K562 (cell line): ENCODE measurements at regions not wholly inside any gene's neighbourhood (a gene's known extent, or its start where the extent isn't known, plus 50 kb on each side); places are given as distances from the start of the nearest gene placed in this dataset.

Source experiments
- ATAC-seq: fragments of 200-7000 bp; cut with Tn5 transposase; 3 replicates; pipeline ENCODE4 v1.9.1; 2020; ENCODE audit warnings: moderate library complexity
- BruUV-seq: library from RNA; stranded (reverse); fragments of 400-500 nt; replicated peaks from 2 replicates; lab custom pipeline; 2021; lab: Mats Ljungman, UMichigan
- CTCF ChIA-PET: fragments of 300-600 bp; formaldehyde crosslinking; extraction: SDS; loops from one replicate; lab custom pipeline; 2021; ENCODE audit warnings: low intra/inter-chr PET ratio; lab: Yijun Ruan, JAX
- POLR2A ChIA-PET: fragments of 300-600, 350-650 bp; sonication (Branson Sonifier 250); formaldehyde crosslinking; extraction: SDS; loops from one replicate; lab custom pipeline; 2021; ENCODE audit warnings: antibody characterized with exemption, inconsistent platforms; lab: Yijun Ruan, JAX
- DNase-seq, 4 experiments: peaks; one replicate each; pipeline versions ENCODE4 v3.0.0 to v3.0.0-alpha.2; 2011 to 2018; ENCODE audit warnings: low spot score in 3 of 4, mixed read lengths in 3 of 4; ENCODE audit errors: extremely low read depth in 1 of 4
- FAIRE-seq: peaks from 2 replicates; lab custom pipeline; 2011; peaks lifted over from hg19 to GRCh38; lab: Jason Lieb, UNC
- H2AFZ ChIP-seq: 2 replicates; pipeline ENCODE4 v1.6.0; 2011; ENCODE audit warnings: low read depth, low read length, control low read depth, inconsistent platforms
- H3K27ac ChIP-seq: fragments of 200-600 bp; 3 replicates; pipeline ENCODE4 v1.8.0; 2011; ENCODE audit warnings: low read depth, mild to moderate bottlenecking, control low read depth, inconsistent platforms, low read length, moderate library complexity, mixed read lengths; ENCODE audit errors: extremely low read depth
- H3K27me3 ChIP-seq, 2 experiments: fragments of 300-600 bp in 1 of 2; 2 replicates in 1 of 2; 3 replicates in 1 of 2; pipeline versions ENCODE4 v1.6.0 to v1.8.0; 2011; ENCODE audit warnings: inconsistent platforms in 2 of 2, low read length in 2 of 2, mild to moderate bottlenecking in 1 of 2, mixed read lengths in 1 of 2, moderate library complexity in 1 of 2; ENCODE audit not compliant: control insufficient read depth in 2 of 2, insufficient read depth in 2 of 2
- H3K36me3 ChIP-seq: fragments of 300-600 bp; 3 replicates; pipeline ENCODE4 v1.8.0; 2011; ENCODE audit warnings: mild to moderate bottlenecking, low read length, inconsistent platforms; ENCODE audit not compliant: control insufficient read depth, insufficient read depth
- H3K4me1 ChIP-seq, 2 experiments: fragments of 200-600 bp in 1 of 2; replicated peaks in 1 of 2; 2 replicates in 1 of 2; 3 replicates in 1 of 2; pipeline versions ENCODE4 v1.5.1 to v1.8.0; 2011; ENCODE audit warnings: inconsistent platforms in 2 of 2, low read length in 2 of 2, mild to moderate bottlenecking in 1 of 2, mixed read lengths in 1 of 2, moderate library complexity in 1 of 2; ENCODE audit not compliant: control insufficient read depth in 2 of 2, insufficient read depth in 2 of 2
- H3K4me2 ChIP-seq: 2 replicates; pipeline ENCODE4 v1.6.1; 2011; ENCODE audit warnings: low read length, control low read depth, inconsistent platforms, mixed read lengths; ENCODE audit not compliant: insufficient read depth
- H3K4me3 ChIP-seq: fragments of 200-600 bp; sonication (generic), shearing (Covaris generic); 2 replicates; pipeline ENCODE4 v1.5.1; 2016; ENCODE audit warnings: control low read depth, inconsistent platforms
- H3K79me2 ChIP-seq: fragments of 200-600 bp; 3 replicates; pipeline ENCODE4 v1.8.0; 2011; ENCODE audit warnings: low read length, inconsistent platforms; ENCODE audit not compliant: control insufficient read depth, insufficient read depth
- H3K9ac ChIP-seq, 2 experiments: 2 replicates each; pipeline versions ENCODE4 v1.6.0 to v1.6.1; 2011; ENCODE audit warnings: low read depth in 2 of 2, low read length in 2 of 2, control low read depth in 1 of 2, inconsistent platforms in 1 of 2, mild to moderate bottlenecking in 1 of 2, mixed read lengths in 1 of 2; ENCODE audit not compliant: insufficient read depth in 1 of 2
- H3K9me1 ChIP-seq: one replicate; pipeline ENCODE4 v1.6.0; 2011; ENCODE audit warnings: inconsistent platforms, mild to moderate bottlenecking, low read length, moderate library complexity; ENCODE audit not compliant: control insufficient read depth, insufficient read depth
- H3K9me3 ChIP-seq: replicated peaks from 2 replicates; pipeline ENCODE4 v1.5.1; 2011; ENCODE audit warnings: low read depth, low read length, inconsistent platforms; ENCODE audit not compliant: control insufficient read depth, insufficient read depth
- H4K20me1 ChIP-seq: replicated peaks from 2 replicates; pipeline ENCODE4 v1.6.1; 2011; ENCODE audit warnings: low read length, inconsistent platforms, mixed read lengths; ENCODE audit not compliant: control insufficient read depth, insufficient read depth
- BRD4 ChIP-seq: fragments of 200-600 bp; sonication (generic); IDR thresholded peaks from 2 replicates; pipeline ENCODE4 v1.6.1; 2017; ENCODE audit warnings: inconsistent platforms
- CHD4 ChIP-seq: fragments of 200-600 bp; sonication (generic); IDR thresholded peaks from 3 replicates; pipeline ENCODE4 v1.6.1; 2012; ENCODE audit warnings: low read depth, mild to moderate bottlenecking, mixed read lengths, low read length, inconsistent platforms; ENCODE audit not compliant: insufficient read depth, insufficient replicate concordance, poor library complexity, severe bottlenecking
- FOSL1 ChIP-seq: fragments of 200-800 bp; sonication (Bioruptor generic); conservative IDR thresholded peaks from 2 replicates; pipeline ENCODE4 v1.6.1; 2016; ENCODE audit warnings: missing genetic modification characterization, missing compliant biosample characterization
- GATAD2A ChIP-seq: fragments of 450-650 bp; IDR thresholded peaks from 2 replicates; pipeline ENCODE4 v1.6.1; 2017
- LARP7 ChIP-seq: fragments of 450-650 bp; IDR thresholded peaks from 2 replicates; pipeline ENCODE4 v1.6.1; 2016
- MYBL2 ChIP-seq, 2 experiments: fragments of 450-650 bp in 1 of 2; sonication (generic) in 1 of 2; formaldehyde crosslinking in 1 of 2; IDR thresholded peaks; 2 replicates each; pipeline versions ENCODE4 v1.6.1 to v1.8.1; 2017 to 2022; ENCODE audit warnings: borderline replicate concordance in 1 of 2, inconsistent platforms in 1 of 2, low read depth in 1 of 2, mild to moderate bottlenecking in 1 of 2, missing genetic modification reagents in 1 of 2, moderate library complexity in 1 of 2
- SNRNP70 ChIP-seq: fragments of 200-400 bp; formaldehyde crosslinking; optimal IDR thresholded peaks from 2 replicates; pipeline ENCODE3; 2017; ENCODE audit warnings: low read depth, low read length
- SP2 ChIP-seq: IDR thresholded peaks from 2 replicates; pipeline ENCODE4 v1.6.1; 2011; ENCODE audit warnings: mild to moderate bottlenecking, low read depth, low read length, moderate library complexity; ENCODE audit not compliant: poor library complexity, severe bottlenecking; ENCODE audit errors: extremely low read depth
- TAF7 ChIP-seq: fragments of 450-650 bp; IDR thresholded peaks from 2 replicates; pipeline ENCODE4 v1.6.1; 2016; ENCODE audit warnings: missing genetic modification characterization, missing compliant biosample characterization
- TARDBP ChIP-seq: fragments of 450-650 bp; IDR thresholded peaks from 2 replicates; pipeline ENCODE4 v1.6.1; 2016
- TGIF2 ChIP-seq: sonication (generic); formaldehyde crosslinking; IDR thresholded peaks from 2 replicates; pipeline ENCODE4 v1.8.1; 2022; ENCODE audit warnings: mild to moderate bottlenecking, missing genetic modification reagents, moderate library complexity
- ZFP36 ChIP-seq: fragments of 150-350 bp; IDR thresholded peaks from 2 replicates; pipeline ENCODE4 v1.6.1; 2018; ENCODE audit warnings: low read length, low read depth; ENCODE audit not compliant: partially characterized antibody
- ZNF12 ChIP-seq: sonication (generic); formaldehyde crosslinking; IDR thresholded peaks from 2 replicates; pipeline ENCODE4 v1.4.0; 2020; ENCODE audit warnings: mild to moderate bottlenecking, missing genetic modification reagents
- ZNF124 ChIP-seq: sonication (generic); formaldehyde crosslinking; IDR thresholded peaks from 2 replicates; pipeline ENCODE4 v1.8.1; 2022; ENCODE audit warnings: missing genetic modification reagents
- ZNF232 ChIP-seq: sonication (generic); formaldehyde crosslinking; IDR thresholded peaks from 2 replicates; pipeline ENCODE4 v1.8.0; 2022; ENCODE audit warnings: mild to moderate bottlenecking, missing genetic modification reagents
- ZNF239 ChIP-seq: fragments of 250-450 bp; sonication (Bioruptor Pico); IDR thresholded peaks from 2 replicates; pipeline ENCODE4 v1.4.0; 2020; ENCODE audit warnings: mild to moderate bottlenecking
- WGBS: fragments of 100-300 bp; shearing (Covaris generic); methylation state at CpG from one replicate; pipeline ENCODE4 v1.1.6; 2016; ENCODE audit warnings: low coverage, mixed read lengths; ENCODE audit not compliant: insufficient coverage; ENCODE audit errors: missing lambda C conversion rate; 5-methylcytosine and 5-hydroxymethylcytosine counted together
- in situ Hi-C: fragments of 300-500 bp; cut with MboI; formaldehyde crosslinking; loops from 4 replicates; pipeline ENCODE4 v1.15.0; 2018; ENCODE audit warnings: inconsistent platforms, mixed read lengths
- intact Hi-C: fragments of 100-400 bp; cut with micrococcal nuclease; formaldehyde crosslinking; loops from 2 replicates; pipeline ENCODE4 v1.14.2; 2022
- TF ChIP-seq, protein P1 (sequence below): IDR thresholded peaks from 2 replicates; pipeline ENCODE4 v1.6.1; 2012; ENCODE audit warnings: low read depth, low read length, improper control_type of control experiment, borderline replicate concordance
- TF ChIP-seq, protein P2 (sequence below): fragments of 250-450 bp; sonication (Bioruptor Pico); IDR thresholded peaks from 2 replicates; pipeline ENCODE4 v1.5.0; 2020; ENCODE audit warnings: mild to moderate bottlenecking
- TF ChIP-seq, protein P3 (sequence below): fragments of 450-650 bp; formaldehyde crosslinking; IDR thresholded peaks from 2 replicates; pipeline ENCODE4 v1.4.0; 2020; ENCODE audit warnings: mild to moderate bottlenecking

DNA sequence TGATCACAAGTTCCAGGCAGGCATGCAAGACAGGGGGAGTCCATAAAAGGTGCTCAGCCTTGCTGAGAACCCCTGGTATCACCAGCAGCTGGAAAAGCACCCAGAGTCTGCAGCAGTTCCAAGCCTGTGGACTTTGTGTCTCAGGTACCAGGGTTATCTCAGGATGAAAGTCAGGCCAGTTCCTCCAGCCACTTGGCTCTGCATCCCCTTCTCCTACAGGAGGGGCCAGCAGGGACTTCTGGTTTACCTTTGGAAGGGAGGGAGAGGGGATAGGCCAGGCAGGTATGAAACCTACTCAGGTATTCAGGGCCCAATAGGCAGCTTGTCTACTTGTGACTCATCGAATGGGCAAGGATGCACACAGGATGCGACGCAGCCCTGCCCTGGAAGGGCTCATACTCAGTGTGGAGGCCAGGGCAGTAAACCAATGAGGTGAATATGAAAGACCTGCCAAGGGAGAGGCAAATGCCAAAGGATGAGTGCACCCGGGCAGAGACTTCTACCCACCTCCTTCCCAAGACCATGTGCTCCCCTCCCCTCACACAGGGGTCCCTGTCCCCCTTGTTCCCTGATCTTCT, 148.2 kb downstream of the SLC38A6 start:
- no peak for FAIRE-seq
- no TSS peak for BruUV-seq

More for the DNA sequence above, 148.2 kb downstream of the SLC38A6 start:
- Histone ChIP-seq H3K27ac (no peak overlapping the region), H3K4me2 (no peak overlapping the region), H3K9me1 (no peaks in the 10 kb centered on the region), H3K4me1 (no peaks in the 10 kb centered on the region), H3K4me3 (no peak overlapping the region), H3K79me2 (no peaks in the 10 kb centered on the region), H3K27me3 (peaks cover 0 to 15% of the 10 kb centered on the region in 2 experiments; a peak in 1 of 5 replicates), H3K36me3 (no peaks in the 10 kb centered on the region), H3K9me3 (no peaks in the 10 kb centered on the region), H3K9ac (no peak overlapping the region), H4K20me1 (no peaks in the 10 kb centered on the region), H2AFZ (no peak overlapping the region)
- CTCF ChIA-PET: no interaction called here
- no peak for DNase-seq
- TF ChIP-seq BRD4 (no peak), TARDBP (no peak), ZNF124 (CRISPR knock-in tag) (no peak), GATAD2A (no peak), ZNF239 (CRISPR knock-in tag) (no peak), SP2 (no peak), ZNF12 (CRISPR knock-in tag) (no peak), TGIF2 (CRISPR knock-in tag) (no peak), FOSL1 (tag) (no peak), SNRNP70 (no peak), TAF7 (tag) (no peak), ZNF232 (no peak), CHD4 (no peak), MYBL2 (IDR thresholded peaks at IDR 0.05; ENCODE audit: low read depth) (no peak), MYBL2 (CRISPR knock-in tag; IDR thresholded peaks at IDR 0.05; ENCODE audit: borderline replicate concordance) (no peak), LARP7 (no peak), ZFP36 (no peak)
- TF ChIP-seq, protein P1, sequence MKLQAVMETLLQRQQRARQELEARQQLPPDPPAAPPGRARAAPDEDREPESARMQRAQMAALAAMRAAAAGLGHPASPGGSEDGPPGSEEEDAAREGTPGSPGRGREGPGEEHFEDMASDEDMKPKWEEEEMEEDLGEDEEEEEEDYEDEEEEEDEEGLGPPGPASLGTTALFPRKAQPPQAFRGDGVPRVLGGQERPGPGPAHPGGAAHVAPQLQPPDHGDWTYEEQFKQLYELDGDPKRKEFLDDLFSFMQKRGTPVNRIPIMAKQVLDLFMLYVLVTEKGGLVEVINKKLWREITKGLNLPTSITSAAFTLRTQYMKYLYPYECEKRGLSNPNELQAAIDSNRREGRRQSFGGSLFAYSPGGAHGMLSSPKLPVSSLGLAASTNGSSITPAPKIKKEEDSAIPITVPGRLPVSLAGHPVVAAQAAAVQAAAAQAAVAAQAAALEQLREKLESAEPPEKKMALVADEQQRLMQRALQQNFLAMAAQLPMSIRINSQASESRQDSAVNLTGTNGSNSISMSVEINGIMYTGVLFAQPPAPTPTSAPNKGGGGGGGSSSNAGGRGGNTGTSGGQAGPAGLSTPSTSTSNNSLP: no peak
- TF ChIP-seq, protein P2, sequence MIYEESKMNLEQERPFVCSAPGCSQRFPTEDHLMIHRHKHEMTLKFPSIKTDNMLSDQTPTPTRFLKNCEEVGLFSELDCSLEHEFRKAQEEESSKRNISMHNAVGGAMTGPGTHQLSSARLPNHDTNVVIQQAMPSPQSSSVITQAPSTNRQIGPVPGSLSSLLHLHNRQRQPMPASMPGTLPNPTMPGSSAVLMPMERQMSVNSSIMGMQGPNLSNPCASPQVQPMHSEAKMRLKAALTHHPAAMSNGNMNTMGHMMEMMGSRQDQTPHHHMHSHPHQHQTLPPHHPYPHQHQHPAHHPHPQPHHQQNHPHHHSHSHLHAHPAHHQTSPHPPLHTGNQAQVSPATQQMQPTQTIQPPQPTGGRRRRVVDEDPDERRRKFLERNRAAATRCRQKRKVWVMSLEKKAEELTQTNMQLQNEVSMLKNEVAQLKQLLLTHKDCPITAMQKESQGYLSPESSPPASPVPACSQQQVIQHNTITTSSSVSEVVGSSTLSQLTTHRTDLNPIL: no peak
- TF ChIP-seq, protein P3, sequence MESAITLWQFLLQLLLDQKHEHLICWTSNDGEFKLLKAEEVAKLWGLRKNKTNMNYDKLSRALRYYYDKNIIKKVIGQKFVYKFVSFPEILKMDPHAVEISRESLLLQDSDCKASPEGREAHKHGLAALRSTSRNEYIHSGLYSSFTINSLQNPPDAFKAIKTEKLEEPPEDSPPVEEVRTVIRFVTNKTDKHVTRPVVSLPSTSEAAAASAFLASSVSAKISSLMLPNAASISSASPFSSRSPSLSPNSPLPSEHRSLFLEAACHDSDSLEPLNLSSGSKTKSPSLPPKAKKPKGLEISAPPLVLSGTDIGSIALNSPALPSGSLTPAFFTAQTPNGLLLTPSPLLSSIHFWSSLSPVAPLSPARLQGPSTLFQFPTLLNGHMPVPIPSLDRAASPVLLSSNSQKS (CRISPR knock-in tag): no peak
- POLR2A ChIA-PET: interaction anchor here (0.6 kb wide), 2 partner anchors 162 to 459 kb away, joined by 3 to 4 read pairs; no protein-coding TSS in a partner anchor
- no peak for ATAC-seq
- WGBS: 2% methylated on average over 4 of the region's 4 CpGs
- in situ Hi-C loops: no loop called here
- intact Hi-C loops: no loop called here
